ENCODE measurements at regions not wholly inside any gene's neighbourhood (a gene's known extent, or its start where the extent isn't known, plus 50 kb on each side); places are given as distances from the start of the nearest gene placed in this dataset.

GRCh38 chr9:115522912-115523311, 405.0 kb upstream of the TNC start:
- Histone ChIP-seq H3K9me3 (no peaks in the 10 kb centered on the region), H3K4me3 (no peak overlapping the region), H3K27me3 (no peaks in the 10 kb centered on the region), H3K36me3 (no peaks in the 10 kb centered on the region), H3K4me1 (no peaks in the 10 kb centered on the region), H3K27ac (no peak overlapping the region)
- DNase-seq = no peak
- no peak for ATAC-seq
- intact Hi-C loops (cut with DNase I) = no loop called here
- no peak for TF ChIP-seq CTCF (IDR thresholded peaks at IDR 0.05)

- intact Hi-C loops (cut with DNase I) = no loop called here
- TF ChIP-seq CTCF (IDR thresholded peaks at IDR 0.05) = peak; percentile 74
- Histone ChIP-seq H3K4me1 (no peaks in the 10 kb centered on the region), H3K9me3 (no peaks in the 10 kb centered on the region), H3K27ac (no peak overlapping the region), H3K36me3 (no peaks in the 10 kb centered on the region), H3K4me3 (no peak overlapping the region), H3K27me3 (no peaks in the 10 kb centered on the region)
- DNase-seq (no peak), ATAC-seq (peak; percentile 83)
Measured at GRCh38 chr9:115524453-115525059, 406.6 kb upstream of the TNC start.

DNA sequence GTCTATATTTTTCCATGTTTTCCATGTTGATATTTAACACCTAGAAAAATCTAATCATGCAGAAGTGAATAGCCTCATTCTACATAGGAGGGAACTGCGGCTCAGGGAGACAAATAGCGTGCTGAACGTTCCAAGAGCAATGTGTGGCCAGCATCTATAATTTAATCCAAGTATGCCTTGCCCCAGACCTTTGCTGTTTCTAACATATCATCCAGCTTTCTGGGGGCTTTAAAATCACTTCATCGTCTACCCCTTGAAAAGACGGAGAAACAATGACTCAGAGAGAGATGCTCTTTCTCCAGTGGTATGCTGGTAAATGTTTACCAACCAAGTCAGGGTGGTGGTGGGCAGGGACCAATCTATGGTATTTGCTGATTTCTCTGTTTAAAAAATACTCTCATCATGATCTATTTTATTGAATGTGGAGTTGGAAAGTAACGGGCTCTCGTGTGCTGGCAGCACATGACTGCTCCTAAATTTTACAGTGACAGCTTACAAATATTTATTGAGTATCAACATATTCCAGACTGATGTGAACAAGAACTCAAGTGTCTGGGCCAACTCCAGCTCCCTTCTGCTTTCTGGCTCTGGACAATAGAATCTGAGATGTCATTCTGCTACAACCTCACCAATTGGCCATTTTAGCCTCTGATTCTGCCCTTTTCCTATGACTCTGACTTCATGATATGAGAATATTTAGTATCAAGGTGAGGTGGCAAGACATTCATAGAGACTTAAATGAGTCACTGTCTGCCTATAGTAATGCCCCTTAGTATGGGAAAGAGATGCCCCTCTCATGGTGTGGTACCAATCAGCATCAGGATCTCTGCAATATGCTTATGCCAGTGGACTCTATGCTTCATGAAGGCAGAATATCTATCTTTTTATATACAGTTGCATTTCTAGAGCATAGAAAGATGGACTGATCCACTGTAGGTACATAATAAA, 407.4 kb upstream of the TNC start:
- TF ChIP-seq CTCF (IDR thresholded peaks at IDR 0.05) = no peak

DNA sequence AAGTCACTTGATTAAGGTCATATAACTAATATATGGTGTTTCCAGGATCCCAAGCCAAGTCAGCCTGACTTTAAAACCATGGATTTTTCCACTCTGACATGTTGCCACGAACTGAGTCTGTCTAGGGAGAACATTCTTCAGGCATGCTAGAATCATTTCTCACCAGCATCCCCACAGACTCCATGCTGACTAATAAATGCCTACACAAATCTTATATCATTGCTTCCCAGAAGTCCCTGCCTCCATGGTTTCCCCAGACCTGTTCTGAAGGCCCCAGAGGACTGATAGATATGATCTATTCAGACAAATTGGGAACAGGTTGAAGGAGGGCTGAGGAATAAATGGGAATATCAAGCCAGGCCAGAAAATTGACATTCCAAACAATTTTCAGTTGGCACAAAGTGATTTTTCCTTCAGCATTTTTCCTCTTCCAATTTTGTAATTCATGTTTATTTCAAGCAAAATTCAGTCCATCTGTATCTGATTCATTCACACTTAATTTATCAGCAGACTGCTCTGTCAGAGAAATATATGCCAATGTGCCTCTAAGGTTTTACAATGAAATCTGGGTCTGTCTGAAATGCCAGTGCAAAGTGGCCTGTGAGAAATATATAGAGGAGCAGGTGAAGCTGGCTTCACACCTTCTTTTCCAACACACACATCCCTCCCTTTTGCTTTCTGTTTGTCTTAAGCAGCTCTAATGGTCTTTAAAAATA, 413.6 kb upstream of the TNC start:
- Histone ChIP-seq H3K27me3 (no peaks in the 10 kb centered on the region), H3K27ac (no peak overlapping the region), H3K4me3 (no peak overlapping the region), H3K9me3 (no peaks in the 10 kb centered on the region), H3K4me1 (no peaks in the 10 kb centered on the region), H3K36me3 (no peaks in the 10 kb centered on the region)
- TF ChIP-seq CTCF (IDR thresholded peaks at IDR 0.05) = no peak
- intact Hi-C loops (cut with DNase I) = no loop called here
- ATAC-seq = no peak
- DNase-seq = no peak

More for the DNA sequence above, 407.4 kb upstream of the TNC start:
- Histone ChIP-seq H3K36me3 (no peaks in the 10 kb centered on the region), H3K27me3 (no peaks in the 10 kb centered on the region), H3K4me1 (no peaks in the 10 kb centered on the region), H3K27ac (no peak overlapping the region), H3K4me3 (no peak overlapping the region), H3K9me3 (no peaks in the 10 kb centered on the region)
- no peak for ATAC-seq
- intact Hi-C loops (cut with DNase I) = no loop called here
- DNase-seq = no peak

GRCh38 chr9:115533511-115533910, 415.6 kb upstream of the TNC start:
- Histone ChIP-seq H3K4me3 (no peak overlapping the region), H3K4me1 (no peaks in the 10 kb centered on the region), H3K27me3 (no peaks in the 10 kb centered on the region), H3K36me3 (no peaks in the 10 kb centered on the region), H3K9me3 (no peaks in the 10 kb centered on the region), H3K27ac (no peak overlapping the region)
- ATAC-seq = no peak
- intact Hi-C loops (cut with DNase I) = no loop called here
- no peak for TF ChIP-seq CTCF (IDR thresholded peaks at IDR 0.05)
- no peak for DNase-seq

Data from upper lobe of right lung (tissue), 1 donor.